Right lobe of liver (tissue), 6 donors: ENCODE measurements at regions not wholly inside any gene's neighbourhood (a gene's known extent, or its start where the extent isn't known, plus 50 kb on each side); places are given as distances from the start of the nearest gene placed in this dataset.
"Not testable (repeated sequence)": the region's sequence is repeated elsewhere in the genome, so short reads cannot be mapped to it uniquely, and the experiment has no call there.

ENCODE experiments used
- ATAC-seq, 4 donors: fragments of 200-7000 bp; cut with Tn5 transposase; one replicate each; pipeline ENCODE4 v1.9.1; 2020; ENCODE audit warnings: mild to moderate bottlenecking in 4 of 4, moderate library complexity in 4 of 4
- DNase-seq, 3 donors: peaks; one replicate each; pipeline ENCODE4 v3.0.0-alpha.2; 2020
- H3K27ac ChIP-seq, 3 donors: fragments of 200-600 bp; one replicate each; pipeline ENCODE4 v1.8.0; 2022
- H3K27me3 ChIP-seq, 2 donors: fragments of 200-600 bp; one replicate each; pipeline ENCODE4 v1.8.0; 2022
- H3K36me3 ChIP-seq, 4 donors: fragments of 200-600 bp; sonication (generic) in 1 of 4; one replicate each; pipeline versions ENCODE4 v1.5.1 to v1.8.0; 2017 to 2022; ENCODE audit warnings: control low read depth in 1 of 4
- H3K4me1 ChIP-seq, 4 donors: fragments of 200-600 bp; sonication (generic) in 1 of 4; one replicate each; pipeline versions ENCODE4 v1.5.1 to v1.8.0; 2017 to 2022; ENCODE audit warnings: control low read depth in 1 of 4
- H3K4me3 ChIP-seq, 3 donors: fragments of 200-600 bp; one replicate each; pipeline ENCODE4 v1.8.0; 2022
- H3K9me3 ChIP-seq, 4 donors: fragments of 200-600 bp; sonication (generic) in 1 of 4; one replicate each; pipeline versions ENCODE4 v1.5.1 to v1.8.0; 2017 to 2022; ENCODE audit warnings: control low read depth in 1 of 4
- POLR2A ChIP-seq: fragments of 450-650 bp; IDR thresholded peaks from one replicate; pipeline ENCODE4 v1.6.1; 2017; ENCODE audit warnings: antibody characterized with exemption, mild to moderate bottlenecking
- WGBS: methylation state at CpG from one replicate; pipeline ENCODE4 v1.1.6; 2018; ENCODE audit warnings: low coverage, low lambda C conversion rate; ENCODE audit not compliant: insufficient coverage; ENCODE audit errors: missing lambda C conversion rate; 5-methylcytosine and 5-hydroxymethylcytosine counted together
- intact Hi-C, 2 donors: fragments of 100-400 bp; cut with DNase I; formaldehyde crosslinking; loops; one replicate each; pipeline versions ENCODE4 v1.11.2 to v1.14.1; 2022
- TF ChIP-seq, protein P1 (sequence below), 4 donors: fragments of 200-600 bp in 3 of 4; fragments of 450-650 bp in 1 of 4; IDR thresholded peaks; one replicate each; pipeline versions ENCODE4 v1.5.1 to v1.8.0; 2016 to 2022; ENCODE audit warnings: antibody characterized with exemption in 4 of 4, mild to moderate bottlenecking in 2 of 4
- donor health status: DM: no; HTN: yes; CAD: no.
- donor health status: DM: no; HTN: no; CAD: no.
- donor health status: DM: no; HTN: no; CAD: no.
- donor health status: DM: no; HTN: yes; CAD: no.
- donor health status: DM: no; HTN: yes; CAD: no.

DNA sequence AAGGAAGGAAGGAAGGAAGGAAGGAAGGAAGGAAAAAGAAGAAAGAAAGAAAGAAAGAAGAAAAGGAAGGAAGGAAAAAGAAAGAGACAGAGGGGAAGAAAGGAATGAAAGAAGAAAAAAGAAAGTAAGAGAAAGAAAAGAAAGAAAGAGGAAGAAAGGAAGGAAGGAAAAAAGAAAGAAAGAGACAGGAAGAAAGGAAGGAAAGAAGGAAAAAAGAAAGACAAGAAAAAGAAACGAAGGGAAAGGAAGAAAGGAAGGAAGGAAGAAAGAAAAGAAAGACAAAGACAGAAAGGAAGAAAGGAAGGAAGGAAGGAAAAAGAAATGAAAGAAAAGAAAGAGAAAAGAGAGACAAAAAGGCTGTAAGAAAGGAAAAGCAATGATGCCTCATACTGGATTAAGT is 101.1 kb upstream of the PPP2R3B start:
- Histone ChIP-seq H3K36me3 (no peaks in the 10 kb centered on the region), H3K27me3 (no peaks in the 10 kb centered on the region), H3K27ac (no peak overlapping the region), H3K9me3 (no peaks in the 10 kb centered on the region), H3K4me1 (no peaks in the 10 kb centered on the region), H3K4me3 (no peak overlapping the region)
- WGBS, result 46% methylated on average over 1 of the region's 1 CpG
- ATAC-seq (no peak), DNase-seq (no peak)
- intact Hi-C loops, result loop anchor here in 1 of 2 donors (10.0 kb wide), 1 partner anchor 63 kb away; no protein-coding TSS in a partner anchor
- TF ChIP-seq, protein P1, sequence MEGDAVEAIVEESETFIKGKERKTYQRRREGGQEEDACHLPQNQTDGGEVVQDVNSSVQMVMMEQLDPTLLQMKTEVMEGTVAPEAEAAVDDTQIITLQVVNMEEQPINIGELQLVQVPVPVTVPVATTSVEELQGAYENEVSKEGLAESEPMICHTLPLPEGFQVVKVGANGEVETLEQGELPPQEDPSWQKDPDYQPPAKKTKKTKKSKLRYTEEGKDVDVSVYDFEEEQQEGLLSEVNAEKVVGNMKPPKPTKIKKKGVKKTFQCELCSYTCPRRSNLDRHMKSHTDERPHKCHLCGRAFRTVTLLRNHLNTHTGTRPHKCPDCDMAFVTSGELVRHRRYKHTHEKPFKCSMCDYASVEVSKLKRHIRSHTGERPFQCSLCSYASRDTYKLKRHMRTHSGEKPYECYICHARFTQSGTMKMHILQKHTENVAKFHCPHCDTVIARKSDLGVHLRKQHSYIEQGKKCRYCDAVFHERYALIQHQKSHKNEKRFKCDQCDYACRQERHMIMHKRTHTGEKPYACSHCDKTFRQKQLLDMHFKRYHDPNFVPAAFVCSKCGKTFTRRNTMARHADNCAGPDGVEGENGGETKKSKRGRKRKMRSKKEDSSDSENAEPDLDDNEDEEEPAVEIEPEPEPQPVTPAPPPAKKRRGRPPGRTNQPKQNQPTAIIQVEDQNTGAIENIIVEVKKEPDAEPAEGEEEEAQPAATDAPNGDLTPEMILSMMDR (IDR thresholded peaks at IDR 0.05), result no peak
- TF ChIP-seq POLR2A, result no peak

DNA sequence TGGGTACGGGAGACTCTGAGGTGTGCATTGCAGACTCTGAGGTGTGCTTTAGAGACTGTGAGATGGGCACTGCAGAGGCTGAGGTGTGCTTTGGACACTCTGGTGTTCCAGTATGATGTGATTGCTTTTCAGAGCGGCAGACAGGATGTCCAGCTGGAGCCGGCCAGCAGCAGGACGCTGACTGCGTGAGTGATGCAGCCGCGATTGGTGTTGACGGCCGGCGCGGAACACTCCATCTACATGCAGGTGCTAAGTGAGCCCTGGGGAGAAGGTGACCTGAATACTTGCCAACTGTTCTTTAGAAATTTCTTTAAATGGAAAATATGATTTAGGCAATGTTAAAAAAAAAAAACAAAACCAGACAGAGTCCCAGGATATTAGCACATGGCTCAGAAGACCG is 103.1 kb upstream of the PPP2R3B start:
- no peak overlapping the region for H3K4me3 ChIP-seq
- DNase-seq, result no peak
- H3K36me3 ChIP-seq, result no peaks in the 10 kb centered on the region
- 48% methylated on average over 7 of the region's 12 CpGs for WGBS
- no peak overlapping the region for H3K27ac ChIP-seq
- no peak for ATAC-seq
- H3K9me3 ChIP-seq, result no peaks in the 10 kb centered on the region
- no peaks in the 10 kb centered on the region for H3K4me1 ChIP-seq
- no peaks in the 10 kb centered on the region for H3K27me3 ChIP-seq
- intact Hi-C loops, result loop anchor here in 1 of 2 donors (10.0 kb wide), 1 partner anchor 65 kb away; no protein-coding TSS in a partner anchor
- TF ChIP-seq POLR2A, result no peak

DNA sequence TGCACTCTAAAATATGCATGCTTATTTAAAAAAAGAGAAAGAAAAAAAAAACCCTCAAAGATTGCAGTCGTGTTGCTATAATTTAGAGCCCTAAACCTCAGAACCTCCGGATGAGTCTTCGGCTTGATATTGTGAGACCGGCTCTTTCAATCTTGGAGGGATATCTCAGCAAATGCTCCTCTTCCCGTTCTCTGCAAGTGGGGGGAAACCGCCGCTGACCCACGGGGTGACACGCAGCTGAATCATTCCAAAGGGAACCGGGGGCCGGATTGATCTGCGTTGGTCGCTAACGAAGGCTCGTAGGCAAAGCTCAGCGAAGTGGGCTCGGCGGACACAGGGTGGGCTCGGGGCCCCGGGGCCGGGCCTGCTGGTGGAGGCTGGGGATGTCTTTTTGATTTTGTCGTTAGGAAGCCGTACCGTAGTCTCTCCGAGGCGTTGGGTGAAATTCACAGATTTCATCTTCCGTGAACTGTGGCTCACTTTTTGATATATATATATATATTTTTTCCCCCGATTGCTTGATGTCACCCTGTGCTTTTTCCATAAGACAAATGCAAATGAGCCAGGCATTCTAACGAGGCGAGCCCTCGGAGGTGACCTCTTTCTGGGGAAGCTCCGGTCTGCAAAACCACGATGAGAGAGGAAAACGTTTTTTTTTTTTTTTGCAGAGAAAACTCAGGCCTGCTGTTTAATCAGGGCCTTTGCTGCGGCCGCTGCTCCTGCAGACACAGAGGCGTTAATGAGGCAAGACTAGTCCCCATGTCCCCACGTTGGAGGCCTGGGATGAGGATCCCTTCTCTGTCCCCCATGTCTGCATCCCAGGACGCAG is 110.7 kb upstream of the PPP2R3B start:
- H3K4me1 ChIP-seq, result no peaks in the 10 kb centered on the region
- H3K9me3 ChIP-seq, result no peaks in the 10 kb centered on the region
- H3K36me3 ChIP-seq, result no peaks in the 10 kb centered on the region
- no peaks in the 10 kb centered on the region for H3K27me3 ChIP-seq
- TF ChIP-seq, protein P1 (IDR thresholded peaks at IDR 0.05), result no peak
- no peak for TF ChIP-seq POLR2A
- DNase-seq (no peak), ATAC-seq (no peak)
- intact Hi-C loops, result no loop called here
- WGBS, result 43% methylated on average over 26 of the region's 39 CpGs
- H3K27ac ChIP-seq, result no peak overlapping the region
- no peak overlapping the region for H3K4me3 ChIP-seq

DNA sequence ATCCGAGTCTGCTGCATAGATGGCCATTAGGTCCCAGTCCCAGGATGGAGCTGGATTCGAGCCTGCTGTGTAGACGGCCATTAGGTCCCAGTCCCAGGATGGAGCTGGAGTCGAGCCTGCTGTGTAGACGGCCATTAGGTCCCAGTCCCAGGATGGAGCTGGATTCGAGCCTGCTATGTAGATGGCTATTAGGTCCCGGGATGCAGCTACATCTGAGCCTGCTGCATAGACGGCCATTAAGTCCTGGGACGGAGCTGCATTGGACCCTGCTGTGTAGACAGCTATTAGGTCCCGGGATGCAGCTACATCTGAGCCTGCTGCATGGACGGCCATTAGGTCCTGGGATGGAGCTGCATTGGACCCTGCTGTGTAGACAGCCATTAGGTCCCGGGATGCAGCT is 112.2 kb upstream of the PPP2R3B start:
- H3K36me3 ChIP-seq, H3K4me1 ChIP-seq, H3K27ac ChIP-seq, H3K9me3 ChIP-seq, ATAC-seq, H3K27me3 ChIP-seq, intact Hi-C loops, DNase-seq, H3K4me3 ChIP-seq: not testable (repeated sequence)
- 83% methylated on average over 2 of the region's 12 CpGs for WGBS

DNA sequence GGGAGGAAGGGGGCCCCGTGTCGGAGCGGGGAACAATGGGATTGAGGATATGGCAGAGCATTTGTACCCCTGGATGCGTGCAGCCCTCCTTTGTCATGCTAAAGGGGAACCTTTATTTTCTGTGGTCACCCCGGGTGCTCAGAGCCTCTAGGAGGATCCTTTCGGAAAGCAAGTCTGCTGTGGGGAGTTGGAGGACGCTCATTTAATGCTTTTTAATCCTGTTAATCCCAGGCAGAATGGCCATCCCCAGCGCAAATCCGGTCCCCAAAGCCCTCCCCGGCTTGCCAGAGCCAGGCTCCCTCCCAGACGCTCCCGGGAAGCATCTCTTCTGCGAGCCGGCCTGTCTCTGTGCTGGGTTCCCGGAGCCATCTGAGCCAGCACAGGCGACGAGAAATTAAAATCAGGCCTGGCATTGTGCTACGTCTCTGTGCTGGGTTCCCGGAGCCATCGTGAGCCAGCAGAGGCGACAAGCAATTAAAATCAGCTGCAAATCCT is 113.2 kb upstream of the PPP2R3B start:
- TF ChIP-seq POLR2A, result no peak
- TF ChIP-seq, protein P1 (IDR thresholded peaks at IDR 0.05), result no peak
- ATAC-seq, result no peak
- Histone ChIP-seq H3K36me3 (no peaks in the 10 kb centered on the region), H3K27me3 (no peaks in the 10 kb centered on the region), H3K4me3 (no peak overlapping the region), H3K27ac (no peak overlapping the region), H3K9me3 (no peaks in the 10 kb centered on the region), H3K4me1 (no peaks in the 10 kb centered on the region)
- intact Hi-C loops, result no loop called here
- no peak for DNase-seq
- 5% methylated on average over 17 of the region's 21 CpGs for WGBS
